ENCODE measurements at regions not wholly inside any gene's neighbourhood (a gene's known extent, or its start where the extent isn't known, plus 50 kb on each side); places are given as distances from the start of the nearest gene placed in this dataset.

- TF ChIP-seq CTCF (IDR thresholded peaks at IDR 0.05): no peak
- TF ChIP-seq RFX5 (IDR thresholded peaks at IDR 0.05): no peak
- no peak for TF ChIP-seq PHF8 (IDR thresholded peaks at IDR 0.05; ENCODE audit: borderline replicate concordance, low read depth)
- no peak for TF ChIP-seq RCOR1 (IDR thresholded peaks at IDR 0.05; ENCODE audit: low read depth, low read length)
- no peak for TF ChIP-seq FOSB (CRISPR knock-in tag; IDR thresholded peaks at IDR 0.05)
- no peak for TF ChIP-seq MAZ (IDR thresholded peaks at IDR 0.05; ENCODE audit: borderline replicate concordance, low read depth, low read length)
- TF ChIP-seq POLR2A (IDR thresholded peaks at IDR 0.05; ENCODE audit: low read length): no peak
- TF ChIP-seq MAFK (IDR thresholded peaks at IDR 0.05; ENCODE audit: partially characterized antibody): no peak
- no peak for TF ChIP-seq EP300 (IDR thresholded peaks at IDR 0.05)
- TF ChIP-seq ZFP36 (IDR thresholded peaks at IDR 0.05; ENCODE audit: borderline replicate concordance, partially characterized antibody): no peak
- TF ChIP-seq USF2 (IDR thresholded peaks at IDR 0.05): no peak
Measured at GRCh38 chr14:39897657-39898056, 465.4 kb upstream of the FBXO33 start.

Data from A549 (cell line).